ELF-1 (cell line): ENCODE measurements at regions not wholly inside any gene's neighbourhood (a gene's known extent, or its start where the extent isn't known, plus 50 kb on each side); places are given as distances from the start of the nearest gene placed in this dataset.

Source experiments
- DNase-seq: peaks from one replicate; pipeline ENCODE4 v3.0.0-alpha.2; 2016; ENCODE audit warnings: low read depth, low spot score

- no peak for DNase-seq
Observed at GRCh38 chr5:24368115-24368514, 276.7 kb downstream of the CDH10 start.

- DNase-seq: no peak
Observed at GRCh38 chr5:24376210-24376609, 268.6 kb downstream of the CDH10 start.

GRCh38 chr5:24376616-24377015 is 268.2 kb downstream of the CDH10 start:
- no peak for DNase-seq

- DNase-seq: peak; percentile 6
Observed at GRCh38 chr5:24381861-24382489, 262.8 kb downstream of the CDH10 start.

- DNase-seq: no peak
Observed at GRCh38 chr5:24385070-24385469, 259.7 kb downstream of the CDH10 start.

GRCh38 chr5:24385617-24386016 is 259.2 kb downstream of the CDH10 start:
- DNase-seq: no peak

- no peak for DNase-seq
Observed at GRCh38 chr5:24388448-24388847, 256.3 kb downstream of the CDH10 start.

GRCh38 chr5:24389968-24390367 is 254.8 kb downstream of the CDH10 start:
- no peak for DNase-seq

- peak; percentile 45 for DNase-seq
Observed at GRCh38 chr5:24391816-24392215, 253.0 kb downstream of the CDH10 start.

- DNase-seq: peak; percentile 58
Observed at GRCh38 chr5:24397601-24398000, 247.2 kb downstream of the CDH10 start.

- DNase-seq: no peak
Observed at GRCh38 chr5:24401773-24402172, 243.0 kb downstream of the CDH10 start.

GRCh38 chr5:24407466-24407865 is 237.3 kb downstream of the CDH10 start:
- DNase-seq: no peak

GRCh38 chr5:24428345-24428744 is 216.4 kb downstream of the CDH10 start:
- no peak for DNase-seq

GRCh38 chr5:24433555-24433954 is 211.2 kb downstream of the CDH10 start:
- no peak for DNase-seq
